DMS79 treated with DMSO at 0.1 percent for 48 hours (cell line): ENCODE measurements at regions not wholly inside any gene's neighbourhood (a gene's known extent, or its start where the extent isn't known, plus 50 kb on each side); places are given as distances from the start of the nearest gene placed in this dataset.

Experiments
- DNase-seq: peaks from one replicate; lab custom pipeline; 2025; lab: John Stamatoyannopoulos, UW

- no peak for DNase-seq
These were observed 57.6 kb downstream of the TENT5A start for GRCh38 chr6:81694855-81695254.

DNA sequence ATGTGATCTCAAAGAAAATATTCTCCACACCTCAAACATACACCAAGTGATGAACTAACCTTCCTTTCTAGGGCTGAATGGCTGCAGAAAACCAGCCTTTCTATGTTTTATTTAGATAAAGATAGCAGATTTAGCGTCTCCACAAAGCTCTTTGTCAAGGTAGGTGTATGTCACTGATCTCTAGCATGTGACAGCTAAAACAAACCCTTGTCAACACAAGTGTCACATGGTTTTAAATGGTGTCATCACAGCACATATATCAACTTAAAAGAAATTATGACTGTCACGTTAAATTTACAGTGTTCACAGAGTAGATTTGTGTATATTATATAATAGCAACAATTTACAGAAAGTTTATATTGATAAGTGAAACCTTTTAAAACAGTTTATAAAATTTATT lies 58.3 kb downstream of the TENT5A start:
- no peak for DNase-seq

DNA sequence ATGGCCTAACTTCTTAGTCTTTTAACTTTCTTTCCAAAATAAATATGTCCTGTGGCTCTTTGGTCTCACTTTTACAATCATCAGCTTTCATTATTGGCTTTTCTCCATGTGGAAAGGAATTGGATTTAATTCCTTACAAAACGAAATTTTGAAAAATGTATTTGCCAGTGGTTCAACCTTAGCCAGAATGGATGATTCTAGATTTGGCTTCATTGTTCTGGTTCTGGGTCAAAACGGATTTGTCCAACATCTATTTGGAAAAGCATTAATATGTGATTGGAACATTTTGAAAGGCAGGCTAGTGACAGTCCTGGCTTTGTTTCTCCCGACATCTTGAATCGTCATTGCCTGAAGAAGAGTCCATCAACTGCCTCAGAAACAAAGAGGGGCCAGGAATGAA lies 59.2 kb downstream of the TENT5A start:
- no peak for DNase-seq

GRCh38 chr6:81690073-81690472 lies 62.4 kb downstream of the TENT5A start:
- DNase-seq, result peak; percentile 22

- peak; percentile 22 for DNase-seq
These were observed 62.9 kb downstream of the TENT5A start for GRCh38 chr6:81689580-81689979.

DNA sequence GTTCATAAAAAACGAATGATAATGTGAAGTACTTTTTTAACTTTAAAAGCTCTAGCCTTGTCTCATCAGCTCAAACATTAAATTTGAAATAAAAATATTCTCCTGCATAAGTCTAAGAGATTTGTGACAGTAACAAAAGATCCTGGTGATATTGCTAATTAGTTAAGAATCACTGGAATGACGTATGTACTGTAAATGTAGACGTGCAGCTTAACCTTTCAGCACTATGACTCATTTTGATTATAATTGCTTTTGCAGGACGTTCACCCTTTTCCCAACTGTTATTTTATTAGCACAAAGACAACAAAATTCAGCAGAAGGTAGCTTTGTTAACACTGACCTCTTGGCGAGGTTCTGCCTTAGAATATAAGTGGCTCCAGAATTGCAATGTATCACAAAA lies 68.6 kb downstream of the TENT5A start:
- DNase-seq, result no peak

DNA sequence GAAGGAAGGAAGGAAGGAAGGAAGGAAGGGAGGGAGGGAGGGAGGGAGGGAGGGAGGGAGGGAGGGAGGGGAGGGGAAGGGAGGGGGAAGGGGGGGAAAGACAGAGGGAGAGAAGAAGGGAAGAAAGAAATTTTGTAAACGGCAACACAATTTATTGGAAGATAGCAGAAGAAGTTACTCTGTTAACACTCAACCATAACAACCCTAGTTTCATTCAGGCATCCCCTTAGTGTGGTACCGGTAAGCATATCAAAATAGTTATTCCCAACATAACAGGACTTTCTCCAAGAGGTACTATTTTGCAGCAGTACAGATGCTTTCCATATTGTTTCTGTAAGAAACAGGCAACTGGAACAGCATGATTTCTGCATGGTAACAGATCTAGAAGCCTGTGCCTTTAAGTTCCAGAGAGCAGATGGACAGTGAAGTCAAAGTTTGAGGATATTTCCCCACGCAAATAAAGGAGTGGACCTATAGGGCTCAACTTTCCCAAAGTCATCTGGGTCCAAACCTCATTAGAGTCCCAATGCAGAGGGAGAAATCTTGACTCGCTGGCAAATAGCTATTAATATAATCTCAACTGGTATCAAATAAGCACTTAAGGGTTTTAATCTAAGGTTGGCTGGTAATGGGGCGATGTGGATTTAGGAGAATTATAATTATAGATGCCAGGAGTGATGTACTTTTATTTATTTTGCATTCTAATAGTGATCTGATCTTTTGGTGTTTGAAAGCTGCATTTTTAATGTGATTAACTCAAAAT lies 69.4 kb downstream of the TENT5A start:
- no peak for DNase-seq

DNA sequence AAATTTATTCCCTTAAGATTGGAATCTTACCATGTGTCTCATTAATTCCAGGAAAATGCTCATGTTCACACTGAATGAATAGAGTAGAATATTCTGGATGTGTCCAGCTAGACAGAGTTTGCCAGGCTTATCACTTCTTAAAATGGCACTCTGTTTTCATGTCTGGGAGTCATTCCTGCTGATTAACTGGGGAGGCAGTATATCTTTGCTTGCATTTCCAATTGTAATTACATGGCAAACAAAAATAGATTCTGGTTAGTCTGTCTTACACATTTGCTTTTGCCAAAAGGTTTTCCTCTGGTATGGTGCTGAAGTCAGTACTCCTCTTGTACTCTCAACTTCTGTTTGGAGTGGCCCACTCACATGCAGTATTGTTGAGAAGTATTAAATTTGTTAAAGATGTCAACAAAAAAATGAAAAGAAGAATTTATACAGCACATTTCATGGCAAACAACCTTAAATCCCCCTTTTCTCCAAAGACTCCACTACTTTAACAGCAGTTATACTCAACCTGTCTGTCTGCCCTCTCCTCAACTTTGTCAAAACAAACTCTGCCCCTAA lies 70.2 kb downstream of the TENT5A start:
- no peak for DNase-seq

DNA sequence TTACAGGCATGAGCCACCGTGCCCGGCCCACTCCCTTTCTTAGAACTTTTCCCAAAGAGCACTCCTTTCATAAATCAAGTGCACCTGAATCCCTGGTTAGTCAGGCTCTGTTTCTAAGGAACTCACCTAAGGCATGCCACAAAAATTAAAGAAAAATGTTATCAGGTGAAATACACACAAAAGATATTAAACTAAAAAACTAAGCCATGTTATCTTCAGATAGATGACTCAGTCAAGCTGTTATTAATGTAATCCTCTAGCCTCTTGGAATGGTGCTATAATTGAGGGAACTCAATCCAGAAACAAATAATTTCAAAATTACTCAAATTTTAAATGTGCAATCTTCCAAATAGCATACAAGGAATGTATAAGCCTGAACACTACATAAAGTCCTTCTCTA lies 83.0 kb downstream of the TENT5A start:
- DNase-seq, result no peak

DNA sequence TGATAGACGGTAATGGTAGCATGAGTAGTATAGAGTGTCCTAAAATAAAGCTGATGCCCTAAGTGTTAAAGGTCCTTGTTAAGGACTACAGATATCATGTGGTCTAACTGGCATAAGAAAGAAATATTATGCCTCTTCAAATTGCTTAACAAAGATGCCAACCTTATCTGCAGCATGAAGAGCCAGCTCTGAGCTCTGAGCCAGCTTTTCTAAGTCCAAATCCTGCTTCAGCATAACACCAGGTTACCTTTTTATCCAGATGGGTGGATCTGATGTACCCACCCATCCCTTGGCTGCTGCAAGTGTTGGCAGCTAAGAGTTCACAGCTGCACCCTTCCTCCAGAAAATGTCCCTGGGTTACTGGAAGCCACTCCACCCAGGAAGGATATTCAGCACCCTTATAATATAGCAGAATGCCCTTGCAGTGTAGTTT lies 83.8 kb downstream of the TENT5A start:
- no peak for DNase-seq

DNA sequence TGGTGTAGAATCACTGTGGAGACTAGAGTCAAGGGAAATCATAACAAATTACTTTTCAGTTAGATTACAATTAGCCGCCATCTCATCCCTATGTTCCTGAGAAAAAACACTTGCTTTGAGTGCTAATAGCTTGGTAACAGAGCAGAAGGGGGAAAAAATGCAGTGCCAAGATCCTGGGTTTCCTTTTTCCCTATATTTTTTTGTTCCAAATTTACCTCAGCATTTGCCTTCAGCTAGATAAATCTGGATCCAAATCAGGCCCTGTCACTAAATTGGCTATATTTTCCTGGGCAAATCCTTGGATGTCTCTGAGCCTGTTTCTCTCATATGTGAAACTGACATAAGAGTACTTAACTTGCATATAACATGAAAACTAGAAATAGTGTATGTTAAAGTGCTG lies 86.0 kb downstream of the TENT5A start:
- no peak for DNase-seq

- DNase-seq, result no peak
These were observed 96.2 kb downstream of the TENT5A start for GRCh38 chr6:81656231-81656630.

- DNase-seq, result no peak
These were observed 96.8 kb downstream of the TENT5A start for GRCh38 chr6:81655696-81656095.

- no peak for DNase-seq
These were observed 104.0 kb downstream of the TENT5A start for GRCh38 chr6:81648502-81648901.

GRCh38 chr6:81643156-81643555 lies 109.3 kb downstream of the TENT5A start:
- DNase-seq, result no peak

DNA sequence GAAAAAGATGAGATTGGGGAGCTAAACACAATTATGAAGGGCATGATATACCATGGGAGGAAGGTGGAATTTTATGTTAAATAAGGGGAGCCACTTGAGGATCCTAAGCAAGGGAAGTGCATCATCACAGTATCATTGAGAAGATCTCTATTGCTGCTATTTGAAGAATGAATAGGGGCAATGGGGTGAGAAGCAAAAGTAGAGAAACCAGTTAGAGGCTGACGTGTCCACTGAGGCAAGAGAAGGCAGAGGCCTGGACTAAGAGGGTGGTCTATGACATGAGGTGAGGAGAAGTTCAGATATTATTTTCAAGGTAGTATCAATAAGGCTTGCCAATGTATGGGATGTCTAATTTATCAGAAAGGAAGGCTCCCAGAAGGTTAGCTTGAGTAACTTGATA lies 111.6 kb downstream of the TENT5A start:
- no peak for DNase-seq

GRCh38 chr6:81640126-81640525 lies 112.4 kb downstream of the TENT5A start:
- no peak for DNase-seq

- DNase-seq, result no peak
These were observed 114.1 kb downstream of the TENT5A start for GRCh38 chr6:81638366-81638765.

DNA sequence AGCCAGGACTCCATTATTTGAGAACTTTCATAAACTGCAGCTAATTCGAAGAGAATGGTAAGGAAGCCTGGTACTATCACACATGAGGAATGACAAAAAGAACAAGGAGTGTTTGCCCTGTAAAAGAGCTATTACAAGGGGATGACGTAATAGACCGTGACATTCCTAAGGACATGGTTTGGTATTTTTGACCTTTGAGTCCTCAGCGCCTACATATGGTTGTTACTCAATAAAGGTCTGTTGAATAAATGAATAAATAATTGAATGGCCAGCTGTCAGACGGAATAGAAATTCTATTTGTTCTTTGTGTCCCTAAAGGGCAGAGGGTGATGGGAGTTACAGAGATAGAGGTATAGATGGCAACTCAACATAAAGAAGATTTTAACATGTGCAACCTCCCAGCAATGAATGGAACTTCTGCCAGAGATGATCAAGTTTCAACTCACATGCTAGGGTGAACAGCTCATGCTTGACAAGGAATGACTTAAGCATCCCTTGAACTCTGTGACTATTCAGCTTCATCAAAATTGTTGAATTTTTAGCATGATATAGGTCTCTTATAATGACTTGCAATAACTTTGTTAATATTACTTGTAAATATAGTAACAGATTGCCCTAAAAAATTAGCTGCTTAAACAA lies 115.4 kb downstream of the TENT5A start:
- no peak for DNase-seq

GRCh38 chr6:81634155-81634880 lies 118.2 kb downstream of the TENT5A start:
- DNase-seq, result no peak

GRCh38 chr6:81633391-81633790 lies 119.1 kb downstream of the TENT5A start:
- DNase-seq, result no peak

DNA sequence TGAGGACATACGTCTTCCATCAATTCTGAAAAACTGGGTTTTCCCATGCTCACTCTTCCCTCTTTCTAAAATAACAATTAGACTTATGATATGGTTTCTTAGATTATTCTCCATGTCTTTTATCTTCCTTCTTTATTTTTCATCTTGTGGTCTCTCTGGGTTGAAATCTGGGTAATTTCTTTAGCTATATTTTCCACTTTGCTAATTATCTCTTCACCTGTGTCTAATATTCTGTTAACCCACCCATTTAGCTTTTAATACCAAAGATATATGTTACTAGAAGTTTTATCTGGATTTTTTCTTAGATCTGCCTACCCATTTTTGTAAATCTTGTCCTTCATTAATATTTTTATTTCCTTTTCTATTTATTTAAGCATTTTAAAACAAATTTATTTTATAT lies 121.8 kb downstream of the TENT5A start:
- DNase-seq, result no peak

- DNase-seq, result no peak
These were observed 127.3 kb downstream of the TENT5A start for GRCh38 chr6:81625216-81625615.
